GM12872 (cell line): ENCODE measurements at regions not wholly inside any gene's neighbourhood (a gene's known extent, or its start where the extent isn't known, plus 50 kb on each side); places are given as distances from the start of the nearest gene placed in this dataset.

Experiments used
- CTCF ChIP-seq: IDR thresholded peaks from 3 replicates; pipeline ENCODE4 v1.5.1; 2011; ENCODE audit warnings: low read depth, mild to moderate bottlenecking, low read length, moderate library complexity; ENCODE audit not compliant: insufficient read depth

- no peak for TF ChIP-seq CTCF
Measured at GRCh38 chr1:242585616-242586359, 61.3 kb upstream of the PLD5 start.

GRCh38 chr1:242582669-242583068, 58.2 kb upstream of the PLD5 start:
- no peak for TF ChIP-seq CTCF

GRCh38 chr1:242579528-242580235, 55.2 kb upstream of the PLD5 start:
- TF ChIP-seq CTCF = no peak
